Endodermal cell (in vitro differentiated cells): ENCODE measurements at regions not wholly inside any gene's neighbourhood (a gene's known extent, or its start where the extent isn't known, plus 50 kb on each side); places are given as distances from the start of the nearest gene placed in this dataset.

Experiments used
- DNase-seq: peaks from one replicate; pipeline ENCODE4 v3.0.0-alpha.2; 2017
- H3K27ac ChIP-seq: 2 replicates; pipeline ENCODE4 v1.5.1; 2013; ENCODE audit warnings: mild to moderate bottlenecking, low read depth, low read length, moderate library complexity
- H3K27me3 ChIP-seq: 2 replicates; pipeline ENCODE4 v1.6.1; 2013; ENCODE audit warnings: mild to moderate bottlenecking, low read length, moderate library complexity; ENCODE audit not compliant: insufficient read depth, control insufficient read depth, poor library complexity, severe bottlenecking
- H3K36me3 ChIP-seq: 2 replicates; pipeline ENCODE4 v1.7.0; 2013; ENCODE audit warnings: mild to moderate bottlenecking, low read length, moderate library complexity; ENCODE audit not compliant: control insufficient read depth, insufficient read depth
- H3K4me1 ChIP-seq: one replicate; pipeline ENCODE4 v1.7.0; 2013; ENCODE audit warnings: low read length; ENCODE audit not compliant: control insufficient read depth, insufficient read depth
- H3K4me3 ChIP-seq: 2 replicates; pipeline ENCODE4 v1.5.1; 2013; ENCODE audit warnings: mild to moderate bottlenecking, low read length, moderate library complexity
- H3K9ac ChIP-seq: 2 replicates; pipeline ENCODE4 v1.6.1; 2013; ENCODE audit warnings: mild to moderate bottlenecking, low read length, moderate library complexity; ENCODE audit not compliant: poor library complexity, severe bottlenecking; ENCODE audit errors: extremely low read depth
- H3K9me3 ChIP-seq: 2 replicates; pipeline ENCODE4 v1.6.1; 2013; ENCODE audit warnings: mild to moderate bottlenecking, low read length, moderate library complexity; ENCODE audit not compliant: control insufficient read depth
- H3K27ac Mint-ChIP-seq: 2 replicates; pipeline ENCODE4 v1.8.0; 2020; ENCODE audit warnings: mixed read lengths
- H3K27me3 Mint-ChIP-seq: 2 replicates; pipeline ENCODE4 v1.8.0; 2021; ENCODE audit warnings: mild to moderate bottlenecking, mixed read lengths; ENCODE audit not compliant: insufficient read depth
- H3K36me3 Mint-ChIP-seq: 2 replicates; pipeline ENCODE4 v1.8.0; 2020; ENCODE audit warnings: low read depth, mixed read lengths
- H3K4me1 Mint-ChIP-seq: 2 replicates; pipeline ENCODE4 v1.8.0; 2020; ENCODE audit warnings: mixed read lengths
- H3K4me3 Mint-ChIP-seq: 2 replicates; pipeline ENCODE4 v1.8.0; 2020; ENCODE audit warnings: mild to moderate bottlenecking, moderate library complexity, mixed read lengths
- H3K9me3 Mint-ChIP-seq: 2 replicates; pipeline ENCODE4 v1.8.0; 2020; ENCODE audit warnings: mild to moderate bottlenecking, mixed read lengths
- CTCF ChIP-seq: fragments of 200-600 bp; sonication (generic); conservative IDR thresholded peaks from 2 replicates; pipeline ENCODE4 v1.5.0; 2021; ENCODE audit warnings: antibody characterized with exemption, mild to moderate bottlenecking
- WGBS, 2 experiments: methylation state at CpG; one replicate each; pipeline versions ENCODE4 v1.1.5 to v1.1.7; 2013; ENCODE audit warnings: missing lambda C conversion rate in 2 of 2, mixed read lengths in 1 of 2; ENCODE audit not compliant: insufficient coverage in 1 of 2, insufficient read length in 1 of 2; 5-methylcytosine and 5-hydroxymethylcytosine counted together

DNA sequence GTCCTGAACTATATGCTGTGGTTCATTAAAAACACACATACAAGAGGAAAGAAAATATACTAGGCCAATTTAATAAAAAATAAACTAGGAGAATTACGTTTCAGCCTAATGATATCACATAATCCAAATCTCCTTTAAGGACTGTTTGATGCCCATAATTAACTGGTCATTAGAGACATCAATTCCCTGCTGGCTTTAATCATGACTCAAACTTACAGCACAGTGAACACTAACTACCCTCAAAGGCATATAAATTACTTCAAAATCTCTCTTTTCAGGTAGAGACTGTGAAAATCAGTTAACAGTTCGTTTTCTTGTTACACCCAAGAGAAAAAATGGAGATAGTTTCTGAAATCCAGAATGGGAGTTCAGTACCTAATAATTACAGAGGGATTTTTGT is 567.4 kb downstream of the CBLN2 start:
- H3K4me3 Mint-ChIP-seq: no peak overlapping the region
- no peaks in the 10 kb centered on the region for H3K36me3 Mint-ChIP-seq
- Histone ChIP-seq H3K27ac (no peak overlapping the region), H3K27me3 (no peaks in the 10 kb centered on the region), H3K9me3 (peaks cover 30% of the 10 kb centered on the region), H3K9ac (no peak overlapping the region), H3K4me1 (no peaks in the 10 kb centered on the region), H3K36me3 (no peaks in the 10 kb centered on the region), H3K4me3 (no peak overlapping the region)
- 62% methylated on average over 2 of the region's 2 CpGs; no CpG with 5 or more reads in 1 of the 2 experiments for WGBS, 2 experiments
- TF ChIP-seq CTCF: no peak
- no peak for DNase-seq
- H3K4me1 Mint-ChIP-seq: no peaks in the 10 kb centered on the region
- no peak overlapping the region for H3K27ac Mint-ChIP-seq
- H3K27me3 Mint-ChIP-seq: no peaks in the 10 kb centered on the region
- H3K9me3 Mint-ChIP-seq: no peaks in the 10 kb centered on the region

- Mint-ChIP-seq H3K4me3 (no peak overlapping the region), H3K27me3 (no peaks in the 10 kb centered on the region), H3K36me3 (no peaks in the 10 kb centered on the region), H3K27ac (no peak overlapping the region), H3K9me3 (peaks cover 31% of the 10 kb centered on the region), H3K4me1 (no peaks in the 10 kb centered on the region)
- Histone ChIP-seq H3K9ac (no peak overlapping the region), H3K4me3 (no peak overlapping the region), H3K27ac (no peak overlapping the region), H3K36me3 (no peaks in the 10 kb centered on the region), H3K9me3 (peaks cover 66% of the 10 kb centered on the region), H3K4me1 (no peaks in the 10 kb centered on the region), H3K27me3 (no peaks in the 10 kb centered on the region)
- DNase-seq: no peak
- no peak for TF ChIP-seq CTCF
Measured at GRCh38 chr18:71966791-71967190, 577.4 kb downstream of the CBLN2 start.

DNA sequence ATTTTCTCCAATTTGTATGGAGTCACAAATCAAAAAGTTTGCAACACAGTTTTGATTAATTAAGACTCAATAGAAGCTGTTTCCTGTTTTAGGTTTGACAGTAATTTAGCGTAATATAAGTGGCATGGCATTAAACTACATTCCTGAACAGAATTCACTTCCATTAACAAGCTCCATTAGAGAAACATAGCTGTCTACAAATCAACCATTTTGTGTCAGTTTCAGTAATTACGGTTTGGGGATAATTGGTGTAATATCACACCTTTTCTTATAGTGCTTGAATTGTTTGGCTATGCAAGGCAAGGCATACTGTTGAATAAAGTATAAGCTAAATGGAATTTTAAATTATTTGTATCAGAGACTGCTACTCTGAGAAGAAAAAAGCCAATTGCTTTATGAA is 585.5 kb downstream of the CBLN2 start:
- Histone ChIP-seq H3K9me3 (peaks cover 14% of the 10 kb centered on the region), H3K4me1 (no peaks in the 10 kb centered on the region), H3K9ac (no peak overlapping the region), H3K4me3 (no peak overlapping the region), H3K36me3 (no peaks in the 10 kb centered on the region), H3K27ac (no peak overlapping the region), H3K27me3 (no peaks in the 10 kb centered on the region)
- no peaks in the 10 kb centered on the region for H3K27me3 Mint-ChIP-seq
- H3K9me3 Mint-ChIP-seq: peaks cover 8% of the 10 kb centered on the region
- no peak for DNase-seq
- no peak overlapping the region for H3K4me3 Mint-ChIP-seq
- H3K27ac Mint-ChIP-seq: no peak overlapping the region
- WGBS, 2 experiments: 86% methylated on average over 2 of the region's 2 CpGs; no CpG with 5 or more reads in 1 of the 2 experiments
- no peak for TF ChIP-seq CTCF
- H3K4me1 Mint-ChIP-seq: no peaks in the 10 kb centered on the region
- no peaks in the 10 kb centered on the region for H3K36me3 Mint-ChIP-seq
